MM.1S (cell line): ENCODE measurements at regions not wholly inside any gene's neighbourhood (a gene's known extent, or its start where the extent isn't known, plus 50 kb on each side); places are given as distances from the start of the nearest gene placed in this dataset.
A peak's percentile ranks its signal among the peaks of the same experiment; 100 is the strongest.

Source experiments
- DNase-seq: peaks from one replicate; pipeline ENCODE4 v3.0.0-alpha.2; 2015
- H2AFZ ChIP-seq: fragments of 300-600 bp; sonication (generic); 2 replicates; pipeline ENCODE4 v1.6.0; 2016; ENCODE audit warnings: antibody characterized with exemption, low read length
- H3F3A ChIP-seq: fragments of 300-600 bp; sonication (generic); 2 replicates; pipeline ENCODE4 v1.6.1; 2016; ENCODE audit warnings: mild to moderate bottlenecking, antibody characterized with exemption, low read length, moderate library complexity, mixed read lengths; ENCODE audit not compliant: insufficient read depth
- H3K27ac ChIP-seq: fragments of 300-600 bp; sonication (generic); 2 replicates; pipeline ENCODE4 v1.5.1; 2016; ENCODE audit warnings: mild to moderate bottlenecking, low read length
- H3K27me3 ChIP-seq: fragments of 300-600 bp; sonication (generic); replicated peaks from 2 replicates; pipeline ENCODE4 v1.6.0; 2016; ENCODE audit warnings: low read length; ENCODE audit not compliant: insufficient read depth
- H3K36me3 ChIP-seq: fragments of 300-600 bp; sonication (generic); replicated peaks from 2 replicates; pipeline ENCODE4 v1.6.1; 2016; ENCODE audit warnings: mild to moderate bottlenecking, low read length, mixed read lengths; ENCODE audit not compliant: insufficient read depth
- H3K4me1 ChIP-seq: fragments of 300-600 bp; sonication (generic); 2 replicates; pipeline ENCODE4 v1.6.1; 2016; ENCODE audit warnings: low read length, mixed read lengths
- H3K4me2 ChIP-seq: fragments of 300-600 bp; sonication (generic); 2 replicates; pipeline ENCODE4 v1.6.0; 2016; ENCODE audit warnings: low read depth, low read length
- H3K4me3 ChIP-seq: fragments of 300-600 bp; sonication (generic); 2 replicates; pipeline ENCODE4 v1.5.1; 2016; ENCODE audit warnings: low read length, mixed read lengths
- H3K79me2 ChIP-seq: fragments of 300-600 bp; sonication (generic); 2 replicates; pipeline ENCODE4 v1.6.1; 2016; ENCODE audit warnings: mixed run types, low read length, mixed read lengths
- H3K9ac ChIP-seq: fragments of 300-600 bp; sonication (generic); 2 replicates; pipeline ENCODE4 v1.6.1; 2016; ENCODE audit warnings: low read length, mixed read lengths
- H3K9me2 ChIP-seq: fragments of 300-600 bp; sonication (generic); replicated peaks from 2 replicates; pipeline ENCODE4 v1.6.1; 2016; ENCODE audit warnings: mild to moderate bottlenecking, low read length, mixed read lengths; ENCODE audit not compliant: insufficient read depth
- H3K9me3 ChIP-seq: fragments of 300-600 bp; sonication (generic); replicated peaks from 2 replicates; pipeline ENCODE4 v1.6.1; 2016; ENCODE audit warnings: mild to moderate bottlenecking, low read length, mixed read lengths; ENCODE audit not compliant: insufficient read depth
- H4K20me1 ChIP-seq: fragments of 300-600 bp; sonication (generic); 2 replicates; pipeline ENCODE4 v1.6.1; 2016; ENCODE audit warnings: mild to moderate bottlenecking, low read length, moderate library complexity, mixed read lengths; ENCODE audit not compliant: insufficient read depth
- CTCF ChIP-seq: fragments of 300-600 bp; sonication (generic); IDR thresholded peaks from 2 replicates; pipeline ENCODE4 v1.5.1; 2016; ENCODE audit warnings: antibody characterized with exemption, low read length, mixed read lengths
- EZH2 ChIP-seq: fragments of 300-600 bp; sonication (generic); optimal IDR thresholded peaks from 2 replicates; pipeline ENCODE3; 2017; ENCODE audit warnings: low read depth, mild to moderate bottlenecking, antibody characterized with exemption, low read length, mixed read lengths
- EZH2phosphoT487 ChIP-seq: fragments of 300-600 bp; sonication (generic); IDR thresholded peaks from 2 replicates; pipeline ENCODE4 v1.6.1; 2018; ENCODE audit warnings: antibody characterized with exemption, low read length

- Histone ChIP-seq H3K4me3 (no peak overlapping the region), H3K27ac (no peak overlapping the region), H3K9ac (no peak overlapping the region), H3K9me3 (no peaks in the 10 kb centered on the region), H4K20me1 (no peaks in the 10 kb centered on the region), H3K4me1 (no peaks in the 10 kb centered on the region), H3K9me2 (no peaks in the 10 kb centered on the region), H3K36me3 (no peaks in the 10 kb centered on the region), H3K79me2 (no peaks in the 10 kb centered on the region), H3K4me2 (peak overlapping the region; percentile 18; the same call in 1 of the 2 replicates), H3F3A (no peaks in the 10 kb centered on the region), H3K27me3 (no peaks in the 10 kb centered on the region), H2AFZ (0 out of 2 replicates have a peak overlapping the region, but pooled peaks have one; percentile 4)
- DNase-seq, result no peak
- TF ChIP-seq CTCF (no peak), EZH2phosphoT487 (no peak), EZH2 (no peak)
Measured at GRCh38 chr10:121217331-121217730, 366.2 kb downstream of the WDR11 start.

- no peaks in the 10 kb centered on the region for H3F3A ChIP-seq
- no peaks in the 10 kb centered on the region for H3K79me2 ChIP-seq
- no peak overlapping the region for H3K9ac ChIP-seq
- H3K27ac ChIP-seq, result no peak overlapping the region
- no peak overlapping the region for H3K4me2 ChIP-seq
- no peak for TF ChIP-seq EZH2
- no peak for TF ChIP-seq CTCF
- no peak for TF ChIP-seq EZH2phosphoT487
- no peaks in the 10 kb centered on the region for H3K27me3 ChIP-seq
- no peaks in the 10 kb centered on the region for H3K9me2 ChIP-seq
- H3K4me1 ChIP-seq, result no peaks in the 10 kb centered on the region
- DNase-seq, result no peak
- H3K4me3 ChIP-seq, result no peak overlapping the region
- no peaks in the 10 kb centered on the region for H3K36me3 ChIP-seq
- H3K9me3 ChIP-seq, result no peaks in the 10 kb centered on the region
- no peaks in the 10 kb centered on the region for H4K20me1 ChIP-seq
- H2AFZ ChIP-seq, result no peak overlapping the region
Measured at GRCh38 chr10:121221072-121221471, 369.9 kb downstream of the WDR11 start.

GRCh38 chr10:121221991-121222390 lies 370.8 kb downstream of the WDR11 start:
- H3K9me3 ChIP-seq, result no peaks in the 10 kb centered on the region
- no peaks in the 10 kb centered on the region for H3K36me3 ChIP-seq
- H2AFZ ChIP-seq, result no peak overlapping the region
- H3K4me3 ChIP-seq, result no peak overlapping the region
- no peak overlapping the region for H3K4me2 ChIP-seq
- TF ChIP-seq CTCF (no peak), EZH2phosphoT487 (no peak), EZH2 (no peak)
- no peak overlapping the region for H3K9ac ChIP-seq
- H3K9me2 ChIP-seq, result no peaks in the 10 kb centered on the region
- H3K27ac ChIP-seq, result no peak overlapping the region
- no peaks in the 10 kb centered on the region for H4K20me1 ChIP-seq
- no peaks in the 10 kb centered on the region for H3K4me1 ChIP-seq
- DNase-seq, result no peak
- no peaks in the 10 kb centered on the region for H3F3A ChIP-seq
- H3K27me3 ChIP-seq, result no peaks in the 10 kb centered on the region
- H3K79me2 ChIP-seq, result no peaks in the 10 kb centered on the region

GRCh38 chr10:121222842-121223241 lies 371.7 kb downstream of the WDR11 start:
- Histone ChIP-seq H4K20me1 (no peaks in the 10 kb centered on the region), H3K4me1 (no peaks in the 10 kb centered on the region), H3K9me2 (no peaks in the 10 kb centered on the region), H3K27me3 (no peaks in the 10 kb centered on the region), H3K79me2 (no peaks in the 10 kb centered on the region), H3K36me3 (no peaks in the 10 kb centered on the region), H3K4me3 (no peak overlapping the region), H3K4me2 (no peak overlapping the region), H3K27ac (no peak overlapping the region), H3F3A (no peaks in the 10 kb centered on the region), H2AFZ (no peak overlapping the region), H3K9me3 (no peaks in the 10 kb centered on the region), H3K9ac (no peak overlapping the region)
- no peak for DNase-seq
- TF ChIP-seq EZH2 (no peak), CTCF (no peak), EZH2phosphoT487 (no peak)
